ENCODE measurements at regions not wholly inside any gene's neighbourhood (a gene's known extent, or its start where the extent isn't known, plus 50 kb on each side); places are given as distances from the start of the nearest gene placed in this dataset.

DNA sequence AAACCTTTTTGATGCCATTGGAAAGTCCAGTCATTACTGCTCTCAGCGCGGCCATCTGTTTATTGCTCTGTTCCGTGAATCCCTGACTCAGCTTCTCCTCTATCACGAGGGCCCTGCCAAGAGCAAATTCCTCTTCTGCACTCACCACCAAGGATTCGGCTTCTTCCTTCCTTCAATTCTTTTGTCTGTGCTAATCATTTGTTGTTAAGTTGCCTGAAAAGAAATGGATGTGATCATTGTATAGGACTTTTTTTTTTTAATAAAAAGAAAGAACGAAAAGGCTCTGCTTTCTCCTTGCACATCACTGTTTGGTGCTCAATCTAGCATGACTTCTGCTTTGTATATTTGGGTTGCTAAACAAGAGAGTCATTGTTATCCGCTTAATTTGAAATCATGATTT is 128.7 kb upstream of the PIK3R1 start:
- ChIA-PET CTCF (no interaction called here), POLR2A (no interaction called here)
- H3K36me3 ChIP-seq (ENCODE audit: insufficient read depth, low read length) = no peaks in the 10 kb centered on the region
- no peak overlapping the region for H3K27ac Mint-ChIP-seq
- H3K36me3 Mint-ChIP-seq (ENCODE audit: low read depth) = no peaks in the 10 kb centered on the region
- no peaks in the 10 kb centered on the region for H3K4me1 ChIP-seq (ENCODE audit: insufficient read depth, low read length)
- no peak for ATAC-seq (ENCODE audit: poor library complexity)
- H3K4me3 Mint-ChIP-seq = no peak overlapping the region
- no peaks in the 10 kb centered on the region for H3K4me1 Mint-ChIP-seq (ENCODE audit: low read depth)
- intact Hi-C loops (cut with DNase I, micrococcal nuclease) = no loop called here
- no peaks in the 10 kb centered on the region for H3K27me3 ChIP-seq (ENCODE audit: control insufficient read depth in 1 of 2, insufficient read depth in 2 of 2, low read length in 2 of 2)
- no peak for TF ChIP-seq CTCF (IDR thresholded peaks at IDR 0.05)
- no peak overlapping the region for H3K4me3 ChIP-seq (ENCODE audit: low read length)
- no peak for DNase-seq
- H3K27me3 Mint-ChIP-seq = peaks cover 10% of the 10 kb centered on the region
- no peaks in the 10 kb centered on the region for H3K9me3 ChIP-seq (ENCODE audit: control insufficient read depth in 1 of 2, insufficient read depth in 1 of 2, low read length in 2 of 2)
- H3K27ac ChIP-seq (ENCODE audit: low read depth in 1 of 2, low read length in 2 of 2) = no peak overlapping the region
- peaks cover 2% of the 10 kb centered on the region for H3K9me3 Mint-ChIP-seq

DNA sequence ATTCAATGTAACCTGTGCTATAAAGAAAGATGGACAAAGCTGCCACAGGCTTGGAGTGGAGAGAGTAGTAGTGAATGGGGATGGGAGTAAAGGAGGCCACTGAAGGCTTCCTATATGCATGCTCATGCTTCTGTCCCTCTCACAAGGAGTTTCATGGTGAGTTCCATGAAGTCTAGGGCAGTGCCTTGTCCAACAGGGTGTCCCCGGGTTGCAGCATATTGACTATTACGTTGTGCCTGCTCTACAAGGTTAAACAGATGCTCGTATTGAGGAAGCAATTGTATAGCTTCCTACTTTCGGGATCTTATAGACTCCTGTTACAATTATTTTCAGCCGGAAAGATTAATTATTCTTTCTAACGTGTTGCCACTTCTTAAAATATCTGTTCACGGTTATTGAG is 129.1 kb upstream of the PIK3R1 start:
- Histone ChIP-seq H3K4me3 (ENCODE audit: low read length) (no peak overlapping the region), H3K4me1 (ENCODE audit: insufficient read depth, low read length) (no peaks in the 10 kb centered on the region), H3K27ac (ENCODE audit: low read depth in 1 of 2, low read length in 2 of 2) (no peak overlapping the region), H3K9me3 (ENCODE audit: control insufficient read depth in 1 of 2, insufficient read depth in 1 of 2, low read length in 2 of 2) (no peaks in the 10 kb centered on the region), H3K36me3 (ENCODE audit: insufficient read depth, low read length) (no peaks in the 10 kb centered on the region), H3K27me3 (ENCODE audit: control insufficient read depth in 1 of 2, insufficient read depth in 2 of 2, low read length in 2 of 2) (no peaks in the 10 kb centered on the region)
- ChIA-PET POLR2A (no interaction called here), CTCF (no interaction called here)
- peaks cover 2% of the 10 kb centered on the region for H3K9me3 Mint-ChIP-seq
- peaks cover 10% of the 10 kb centered on the region for H3K27me3 Mint-ChIP-seq
- H3K27ac Mint-ChIP-seq = no peak overlapping the region
- intact Hi-C loops (cut with DNase I, micrococcal nuclease) = no loop called here
- no peaks in the 10 kb centered on the region for H3K4me1 Mint-ChIP-seq (ENCODE audit: low read depth)
- DNase-seq = no peak
- H3K36me3 Mint-ChIP-seq (ENCODE audit: low read depth) = no peaks in the 10 kb centered on the region
- TF ChIP-seq CTCF (IDR thresholded peaks at IDR 0.05) = no peak
- ATAC-seq (ENCODE audit: poor library complexity) = no peak
- no peak overlapping the region for H3K4me3 Mint-ChIP-seq

GRCh38 chr5:68084396-68084795 is 131.2 kb upstream of the PIK3R1 start:
- Histone ChIP-seq H3K27me3 (ENCODE audit: control insufficient read depth in 1 of 2, insufficient read depth in 2 of 2, low read length in 2 of 2) (no peaks in the 10 kb centered on the region), H3K4me1 (ENCODE audit: insufficient read depth, low read length) (no peaks in the 10 kb centered on the region), H3K27ac (ENCODE audit: low read depth in 1 of 2, low read length in 2 of 2) (no peak overlapping the region), H3K9me3 (ENCODE audit: control insufficient read depth in 1 of 2, insufficient read depth in 1 of 2, low read length in 2 of 2) (no peaks in the 10 kb centered on the region), H3K4me3 (ENCODE audit: low read length) (no peak overlapping the region), H3K36me3 (ENCODE audit: insufficient read depth, low read length) (no peaks in the 10 kb centered on the region)
- H3K36me3 Mint-ChIP-seq (ENCODE audit: low read depth) = no peaks in the 10 kb centered on the region
- no peak overlapping the region for H3K27ac Mint-ChIP-seq
- ATAC-seq (ENCODE audit: poor library complexity) = no peak
- peaks cover 10% of the 10 kb centered on the region for H3K27me3 Mint-ChIP-seq
- DNase-seq = no peak
- ChIA-PET POLR2A (no interaction called here), CTCF (no interaction called here)
- H3K4me3 Mint-ChIP-seq = no peak overlapping the region
- intact Hi-C loops (cut with DNase I, micrococcal nuclease) = no loop called here
- peaks cover 2% of the 10 kb centered on the region for H3K9me3 Mint-ChIP-seq
- TF ChIP-seq CTCF (IDR thresholded peaks at IDR 0.05) = no peak
- no peaks in the 10 kb centered on the region for H3K4me1 Mint-ChIP-seq (ENCODE audit: low read depth)

Measured in CD4-positive, alpha-beta T cell (primary cell).